HEK293 (cell line): ENCODE measurements at regions not wholly inside any gene's neighbourhood (a gene's known extent, or its start where the extent isn't known, plus 50 kb on each side); places are given as distances from the start of the nearest gene placed in this dataset.

ENCODE experiments used
- CTCF ChIA-PET: fragments of 350-600 bp; formaldehyde crosslinking; extraction: SDS; loops from one replicate; lab custom pipeline; 2021; ENCODE audit warnings: antibody characterized with exemption; lab: Yijun Ruan, JAX
- POLR2A ChIA-PET: fragments of 300-600 bp; formaldehyde crosslinking; extraction: SDS; loops from one replicate; lab custom pipeline; 2020; ENCODE audit warnings: antibody characterized with exemption, inconsistent platforms; lab: Yijun Ruan, JAX
- H3K27ac ChIP-seq: fragments of 200-500 bp; sonication (Bioruptor generic); 2 replicates; pipeline ENCODE4 v1.5.1; 2014; ENCODE audit warnings: low read depth, low read length, control low read depth, inconsistent platforms; ENCODE audit errors: extremely low read depth
- H3K36me3 ChIP-seq, 2 experiments: fragments of 200-500 bp in 1 of 2; sonication (Bioruptor generic) in 1 of 2; 1 replicate in 1 of 2; 2 replicates in 1 of 2; pipeline ENCODE4 v1.5.1; 2014 to 2017; ENCODE audit warnings: inconsistent platforms in 2 of 2, low read length in 2 of 2; ENCODE audit not compliant: control insufficient read depth in 2 of 2, insufficient read depth in 1 of 2
- H3K4me1 ChIP-seq: fragments of 200-500 bp; sonication (Bioruptor generic); 2 replicates; pipeline ENCODE4 v1.5.1; 2014; ENCODE audit warnings: mild to moderate bottlenecking, low read length, inconsistent platforms; ENCODE audit not compliant: control insufficient read depth, insufficient read depth
- H3K4me3 ChIP-seq: 2 replicates; pipeline ENCODE4 v1.5.1; 2011; ENCODE audit warnings: low read depth, mild to moderate bottlenecking, control low read depth, low read length, moderate library complexity
- H3K9me3 ChIP-seq: fragments of 200-500 bp; sonication (Bioruptor generic); 2 replicates; pipeline ENCODE4 v1.5.1; 2014; ENCODE audit warnings: low read depth, low read length, inconsistent platforms; ENCODE audit not compliant: control insufficient read depth, insufficient read depth
- HOXA7 ChIP-seq: sonication (generic); formaldehyde crosslinking; IDR thresholded peaks from 2 replicates; pipeline ENCODE4 v1.8.1; 2022; ENCODE audit warnings: missing genetic modification reagents, borderline replicate concordance
- KLF1 ChIP-seq: fragments of 450-650 bp; formaldehyde crosslinking; IDR thresholded peaks from 2 replicates; pipeline ENCODE4 v1.5.1; 2016; ENCODE audit warnings: missing biosample characterization, missing genetic modification characterization
- WT1 ChIP-seq: fragments of 450-650 bp; formaldehyde crosslinking; IDR thresholded peaks from 2 replicates; pipeline ENCODE4 v1.5.1; 2016; ENCODE audit warnings: missing biosample characterization, missing genetic modification characterization
- ZBTB21 ChIP-seq: fragments of 450-650 bp; formaldehyde crosslinking; IDR thresholded peaks from 2 replicates; pipeline ENCODE4 v1.5.1; 2017; ENCODE audit warnings: missing biosample characterization, missing genetic modification characterization
- ZFP37 ChIP-seq: fragments of 450-650 bp; formaldehyde crosslinking; IDR thresholded peaks from 2 replicates; pipeline ENCODE4 v1.5.1; 2016; ENCODE audit warnings: missing biosample characterization, missing genetic modification characterization
- ZNF248 ChIP-seq: fragments of 450-650 bp; formaldehyde crosslinking; IDR thresholded peaks from 2 replicates; pipeline ENCODE4 v1.5.1; 2017; ENCODE audit warnings: missing biosample characterization, missing genetic modification characterization
- ZNF324 ChIP-seq: fragments of 450-650 bp; formaldehyde crosslinking; IDR thresholded peaks from 2 replicates; pipeline ENCODE4 v1.5.1; 2016; ENCODE audit warnings: missing biosample characterization, missing genetic modification characterization
- ZNF549 ChIP-seq: fragments of 450-650 bp; IDR thresholded peaks from 2 replicates; pipeline ENCODE4 v1.5.1; 2018; ENCODE audit warnings: missing biosample characterization, missing genetic modification characterization, mild to moderate bottlenecking, inconsistent platforms, moderate library complexity
- ZNF555 ChIP-seq: fragments of 450-650 bp; formaldehyde crosslinking; conservative IDR thresholded peaks from 2 replicates; pipeline ENCODE4 v1.5.1; 2017; ENCODE audit warnings: missing biosample characterization, mild to moderate bottlenecking, missing genetic modification characterization, inconsistent platforms
- ZNF610 ChIP-seq: fragments of 450-650 bp; formaldehyde crosslinking; IDR thresholded peaks from 2 replicates; pipeline ENCODE4 v1.5.1; 2016; ENCODE audit warnings: missing biosample characterization, missing genetic modification characterization, borderline replicate concordance
- ZNF623 ChIP-seq: fragments of 450-650 bp; formaldehyde crosslinking; IDR thresholded peaks from 2 replicates; pipeline ENCODE4 v1.5.1; 2016; ENCODE audit warnings: missing biosample characterization, missing genetic modification characterization
- ZNF76 ChIP-seq: fragments of 450-650 bp; formaldehyde crosslinking; IDR thresholded peaks from 2 replicates; pipeline ENCODE4; 2016; ENCODE audit warnings: low read depth, missing biosample characterization, missing genetic modification characterization, borderline replicate concordance
- ZNF777 ChIP-seq: fragments of 450-650 bp; formaldehyde crosslinking; IDR thresholded peaks from 2 replicates; pipeline ENCODE4 v1.5.1; 2017; ENCODE audit warnings: missing biosample characterization, missing genetic modification characterization, borderline replicate concordance
- ZNF791 ChIP-seq: fragments of 450-650 bp; formaldehyde crosslinking; IDR thresholded peaks from 2 replicates; pipeline ENCODE4 v1.5.1; 2016; ENCODE audit warnings: missing biosample characterization, missing genetic modification characterization
- TF ChIP-seq, protein P1 (sequence below): fragments of 450-650 bp; formaldehyde crosslinking; conservative IDR thresholded peaks from 2 replicates; pipeline ENCODE4 v1.5.1; 2016; ENCODE audit warnings: low read depth, missing biosample characterization, missing genetic modification characterization
- TF ChIP-seq, protein P2 (sequence below): fragments of 450-650 bp; formaldehyde crosslinking; IDR thresholded peaks from 2 replicates; pipeline ENCODE4 v1.5.1; 2016; ENCODE audit warnings: missing biosample characterization, missing genetic modification characterization
- TF ChIP-seq, protein P3 (sequence below): fragments of 450-650 bp; formaldehyde crosslinking; IDR thresholded peaks from 2 replicates; pipeline ENCODE4 v1.5.1; 2016; ENCODE audit warnings: missing biosample characterization, missing genetic modification characterization
- TF ChIP-seq, protein P4 (sequence below): fragments of 450-650 bp; formaldehyde crosslinking; IDR thresholded peaks from 2 replicates; pipeline ENCODE4 v1.5.1; 2017; ENCODE audit warnings: missing biosample characterization, missing genetic modification characterization
- TF ChIP-seq, protein P5 (sequence below): fragments of 450-650 bp; formaldehyde crosslinking; IDR thresholded peaks from 2 replicates; pipeline ENCODE4 v1.5.1; 2016; ENCODE audit warnings: missing biosample characterization, missing genetic modification characterization
- TF ChIP-seq, protein P6 (sequence below): fragments of 450-650 bp; formaldehyde crosslinking; IDR thresholded peaks from 2 replicates; pipeline ENCODE4 v1.5.1; 2016; ENCODE audit warnings: missing biosample characterization, missing genetic modification characterization

GRCh38 chr11:129317571-129317970, 58.1 kb upstream of the BARX2 start (continued):
- TF ChIP-seq, protein P1, sequence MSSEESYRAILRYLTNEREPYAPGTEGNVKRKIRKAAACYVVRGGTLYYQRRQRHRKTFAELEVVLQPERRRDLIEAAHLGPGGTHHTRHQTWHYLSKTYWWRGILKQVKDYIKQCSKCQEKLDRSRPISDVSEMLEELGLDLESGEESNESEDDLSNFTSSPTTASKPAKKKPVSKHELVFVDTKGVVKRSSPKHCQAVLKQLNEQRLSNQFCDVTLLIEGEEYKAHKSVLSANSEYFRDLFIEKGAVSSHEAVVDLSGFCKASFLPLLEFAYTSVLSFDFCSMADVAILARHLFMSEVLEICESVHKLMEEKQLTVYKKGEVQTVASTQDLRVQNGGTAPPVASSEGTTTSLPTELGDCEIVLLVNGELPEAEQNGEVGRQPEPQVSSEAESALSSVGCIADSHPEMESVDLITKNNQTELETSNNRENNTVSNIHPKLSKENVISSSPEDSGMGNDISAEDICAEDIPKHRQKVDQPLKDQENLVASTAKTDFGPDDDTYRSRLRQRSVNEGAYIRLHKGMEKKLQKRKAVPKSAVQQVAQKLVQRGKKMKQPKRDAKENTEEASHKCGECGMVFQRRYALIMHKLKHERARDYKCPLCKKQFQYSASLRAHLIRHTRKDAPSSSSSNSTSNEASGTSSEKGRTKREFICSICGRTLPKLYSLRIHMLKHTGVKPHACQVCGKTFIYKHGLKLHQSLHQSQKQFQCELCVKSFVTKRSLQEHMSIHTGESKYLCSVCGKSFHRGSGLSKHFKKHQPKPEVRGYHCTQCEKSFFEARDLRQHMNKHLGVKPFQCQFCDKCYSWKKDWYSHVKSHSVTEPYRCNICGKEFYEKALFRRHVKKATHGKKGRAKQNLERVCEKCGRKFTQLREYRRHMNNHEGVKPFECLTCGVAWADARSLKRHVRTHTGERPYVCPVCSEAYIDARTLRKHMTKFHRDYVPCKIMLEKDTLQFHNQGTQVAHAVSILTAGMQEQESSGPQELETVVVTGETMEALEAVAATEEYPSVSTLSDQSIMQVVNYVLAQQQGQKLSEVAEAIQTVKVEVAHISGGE (tag by site-specific recombination): no peak

- H3K4me3 ChIP-seq: no peak overlapping the region
- CTCF ChIA-PET: interaction anchor here (0.7 to 1.2 kb wide), 3 partner anchors 29 to 198 kb away, joined by 3 read pairs; no protein-coding TSS in a partner anchor
- no peaks in the 10 kb centered on the region for H3K9me3 ChIP-seq
- no peak overlapping the region for H3K27ac ChIP-seq
- H3K36me3 ChIP-seq: no peaks in the 10 kb centered on the region
- POLR2A ChIA-PET: no interaction called here
- no peaks in the 10 kb centered on the region for H3K4me1 ChIP-seq
- TF ChIP-seq, protein P2, sequence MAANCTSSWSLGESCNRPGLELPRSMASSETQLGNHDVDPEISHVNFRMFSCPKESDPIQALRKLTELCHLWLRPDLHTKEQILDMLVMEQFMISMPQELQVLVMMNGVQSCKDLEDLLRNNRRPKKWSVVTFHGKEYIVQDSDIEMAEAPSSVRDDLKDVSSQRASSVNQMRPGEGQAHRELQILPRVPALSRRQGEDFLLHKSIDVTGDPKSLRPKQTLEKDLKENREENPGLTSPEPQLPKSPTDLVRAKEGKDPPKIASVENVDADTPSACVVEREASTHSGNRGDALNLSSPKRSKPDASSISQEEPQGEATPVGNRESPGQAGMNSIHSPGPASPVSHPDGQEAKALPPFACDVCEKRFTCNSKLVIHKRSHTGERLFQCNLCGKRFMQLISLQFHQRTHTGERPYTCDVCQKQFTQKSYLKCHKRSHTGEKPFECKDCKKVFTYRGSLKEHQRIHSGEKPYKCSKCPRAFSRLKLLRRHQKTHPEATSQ: no peak
- TF ChIP-seq ZNF324 (tag by site-specific recombination): no peak
- TF ChIP-seq, protein P3, sequence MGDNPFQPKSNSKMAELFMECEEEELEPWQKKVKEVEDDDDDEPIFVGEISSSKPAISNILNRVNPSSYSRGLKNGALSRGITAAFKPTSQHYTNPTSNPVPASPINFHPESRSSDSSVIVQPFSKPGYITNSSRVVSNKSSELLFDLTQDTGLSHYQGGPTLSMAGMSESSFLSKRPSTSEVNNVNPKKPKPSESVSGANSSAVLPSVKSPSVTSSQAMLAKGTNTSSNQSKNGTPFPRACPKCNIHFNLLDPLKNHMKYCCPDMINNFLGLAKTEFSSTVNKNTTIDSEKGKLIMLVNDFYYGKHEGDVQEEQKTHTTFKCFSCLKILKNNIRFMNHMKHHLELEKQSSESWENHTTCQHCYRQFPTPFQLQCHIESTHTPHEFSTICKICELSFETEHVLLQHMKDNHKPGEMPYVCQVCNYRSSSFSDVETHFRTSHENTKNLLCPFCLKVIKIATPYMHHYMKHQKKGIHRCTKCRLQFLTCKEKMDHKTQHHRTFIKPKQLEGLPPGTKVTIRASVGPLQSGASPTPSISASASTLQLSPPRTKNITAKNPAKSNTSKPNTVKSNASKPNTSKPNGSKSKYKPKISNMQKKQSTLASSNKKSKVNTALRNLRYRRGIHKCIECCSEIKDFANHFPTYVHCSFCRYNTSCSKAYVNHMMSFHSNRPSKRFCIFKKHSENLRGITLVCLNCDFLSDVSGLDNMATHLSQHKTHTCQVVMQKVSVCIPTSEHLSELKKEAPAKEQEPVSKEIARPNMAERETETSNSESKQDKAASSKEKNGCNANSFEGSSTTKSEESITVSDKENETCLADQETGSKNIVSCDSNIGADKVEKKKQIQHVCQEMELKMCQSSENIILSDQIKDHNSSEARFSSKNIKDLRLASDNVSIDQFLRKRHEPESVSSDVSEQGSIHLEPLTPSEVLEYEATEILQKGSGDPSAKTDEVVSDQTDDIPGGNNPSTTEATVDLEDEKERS (tag by site-specific recombination): no peak
- no peak for TF ChIP-seq ZBTB21
- no peak for TF ChIP-seq KLF1 (tag by site-specific recombination)
- TF ChIP-seq ZNF777 (tag by site-specific recombination): no peak
- TF ChIP-seq ZNF623 (tag by site-specific recombination): no peak
- TF ChIP-seq ZNF76 (tag by site-specific recombination): no peak
- TF ChIP-seq, protein P4, sequence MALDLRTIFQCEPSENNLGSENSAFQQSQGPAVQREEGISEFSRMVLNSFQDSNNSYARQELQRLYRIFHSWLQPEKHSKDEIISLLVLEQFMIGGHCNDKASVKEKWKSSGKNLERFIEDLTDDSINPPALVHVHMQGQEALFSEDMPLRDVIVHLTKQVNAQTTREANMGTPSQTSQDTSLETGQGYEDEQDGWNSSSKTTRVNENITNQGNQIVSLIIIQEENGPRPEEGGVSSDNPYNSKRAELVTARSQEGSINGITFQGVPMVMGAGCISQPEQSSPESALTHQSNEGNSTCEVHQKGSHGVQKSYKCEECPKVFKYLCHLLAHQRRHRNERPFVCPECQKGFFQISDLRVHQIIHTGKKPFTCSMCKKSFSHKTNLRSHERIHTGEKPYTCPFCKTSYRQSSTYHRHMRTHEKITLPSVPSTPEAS (tag by site-specific recombination): no peak
- TF ChIP-seq, protein P5, sequence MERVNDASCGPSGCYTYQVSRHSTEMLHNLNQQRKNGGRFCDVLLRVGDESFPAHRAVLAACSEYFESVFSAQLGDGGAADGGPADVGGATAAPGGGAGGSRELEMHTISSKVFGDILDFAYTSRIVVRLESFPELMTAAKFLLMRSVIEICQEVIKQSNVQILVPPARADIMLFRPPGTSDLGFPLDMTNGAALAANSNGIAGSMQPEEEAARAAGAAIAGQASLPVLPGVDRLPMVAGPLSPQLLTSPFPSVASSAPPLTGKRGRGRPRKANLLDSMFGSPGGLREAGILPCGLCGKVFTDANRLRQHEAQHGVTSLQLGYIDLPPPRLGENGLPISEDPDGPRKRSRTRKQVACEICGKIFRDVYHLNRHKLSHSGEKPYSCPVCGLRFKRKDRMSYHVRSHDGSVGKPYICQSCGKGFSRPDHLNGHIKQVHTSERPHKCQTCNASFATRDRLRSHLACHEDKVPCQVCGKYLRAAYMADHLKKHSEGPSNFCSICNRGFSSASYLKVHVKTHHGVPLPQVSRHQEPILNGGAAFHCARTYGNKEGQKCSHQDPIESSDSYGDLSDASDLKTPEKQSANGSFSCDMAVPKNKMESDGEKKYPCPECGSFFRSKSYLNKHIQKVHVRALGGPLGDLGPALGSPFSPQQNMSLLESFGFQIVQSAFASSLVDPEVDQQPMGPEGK (tag by site-specific recombination): no peak
- TF ChIP-seq ZNF610: no peak
- no peak for TF ChIP-seq ZNF555 (tag by site-specific recombination)
- TF ChIP-seq ZNF791 (tag by site-specific recombination): no peak
- TF ChIP-seq, protein P6, sequence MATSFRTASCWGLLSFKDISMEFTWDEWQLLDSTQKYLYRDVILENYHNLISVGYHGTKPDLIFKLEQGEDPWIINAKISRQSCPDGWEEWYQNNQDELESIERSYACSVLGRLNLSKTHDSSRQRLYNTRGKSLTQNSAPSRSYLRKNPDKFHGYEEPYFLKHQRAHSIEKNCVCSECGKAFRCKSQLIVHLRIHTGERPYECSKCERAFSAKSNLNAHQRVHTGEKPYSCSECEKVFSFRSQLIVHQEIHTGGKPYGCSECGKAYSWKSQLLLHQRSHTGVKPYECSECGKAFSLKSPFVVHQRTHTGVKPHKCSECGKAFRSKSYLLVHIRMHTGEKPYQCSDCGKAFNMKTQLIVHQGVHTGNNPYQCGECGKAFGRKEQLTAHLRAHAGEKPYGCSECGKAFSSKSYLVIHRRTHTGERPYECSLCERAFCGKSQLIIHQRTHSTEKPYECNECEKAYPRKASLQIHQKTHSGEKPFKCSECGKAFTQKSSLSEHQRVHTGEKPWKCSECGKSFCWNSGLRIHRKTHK (tag by site-specific recombination): no peak
- no peak for TF ChIP-seq ZFP37 (tag by site-specific recombination)
- TF ChIP-seq ZNF549 (tag by site-specific recombination): no peak
- TF ChIP-seq HOXA7 (CRISPR knock-in tag): no peak
- TF ChIP-seq WT1 (tag by site-specific recombination): no peak
- TF ChIP-seq ZNF248 (tag by site-specific recombination): no peak
- TF ChIP-seq, all 188 proteins: peak for 0
These were observed 58.9 kb upstream of the BARX2 start for GRCh38 chr11:129316781-129317180.
